ENCODE measurements at regions not wholly inside any gene's neighbourhood (a gene's known extent, or its start where the extent isn't known, plus 50 kb on each side); places are given as distances from the start of the nearest gene placed in this dataset.

GRCh38 chr9:30197453-30197852, 2187.0 kb upstream of the ACO1 start:
- no peaks in the 10 kb centered on the region for H3K36me3 ChIP-seq (ENCODE audit: control insufficient read depth in 2 of 2, insufficient read depth in 1 of 2, low read length in 2 of 2)
- H3K4me1 ChIP-seq (ENCODE audit: control insufficient read depth, insufficient read depth, low read length) = no peaks in the 10 kb centered on the region
- H3K9me3 ChIP-seq (ENCODE audit: control insufficient read depth, insufficient read depth, low read depth, low read length) = no peaks in the 10 kb centered on the region
- no peak overlapping the region for H3K4me3 ChIP-seq (ENCODE audit: low read depth, low read length)
- TF ChIP-seq ZNF544 (tag by site-specific recombination; IDR thresholded peaks at IDR 0.05) = no peak
- no peak for TF ChIP-seq ZNF398 (tag by site-specific recombination; IDR thresholded peaks at IDR 0.05)
- no peak for TF ChIP-seq ZNF174 (tag by site-specific recombination; IDR thresholded peaks at IDR 0.05)
- TF ChIP-seq ZNF629 (tag by site-specific recombination; IDR thresholded peaks at IDR 0.05) = no peak
- TF ChIP-seq ZBTB20 (tag by site-specific recombination; IDR thresholded peaks at IDR 0.05) = no peak
- TF ChIP-seq ZFP3 (tag by site-specific recombination; IDR thresholded peaks at IDR 0.05; ENCODE audit: low read depth) = no peak
- no peak for TF ChIP-seq ZNF335 (tag by site-specific recombination; conservative IDR thresholded peaks at IDR 0.05)
- no peak for TF ChIP-seq MYNN (tag by site-specific recombination; IDR thresholded peaks at IDR 0.05; ENCODE audit: borderline replicate concordance)
- H3K27ac ChIP-seq (ENCODE audit: extremely low read depth, low read depth, low read length) = no peak overlapping the region
- CTCF ChIA-PET = no interaction called here
- POLR2A ChIA-PET = no interaction called here

GRCh38 chr9:30197954-30198353, 2186.5 kb upstream of the ACO1 start:
- CTCF ChIA-PET = no interaction called here
- H3K27ac ChIP-seq (ENCODE audit: extremely low read depth, low read depth, low read length) = no peak overlapping the region
- TF ChIP-seq TRIM28 (IDR thresholded peaks at IDR 0.05; ENCODE audit: borderline replicate concordance, low read length) (peak; percentile 81; the same call in 1 of the 2 replicates), SETDB1 (IDR thresholded peaks at IDR 0.05; ENCODE audit: insufficient read length, low read length) (peak; percentile 15), SALL2 (tag by site-specific recombination; IDR thresholded peaks at IDR 0.05; ENCODE audit: borderline replicate concordance) (no peak)
- H3K36me3 ChIP-seq (ENCODE audit: control insufficient read depth in 2 of 2, insufficient read depth in 1 of 2, low read length in 2 of 2) = no peaks in the 10 kb centered on the region
- POLR2A ChIA-PET = no interaction called here
- H3K4me3 ChIP-seq (ENCODE audit: low read depth, low read length) = no peak overlapping the region
- H3K9me3 ChIP-seq (ENCODE audit: control insufficient read depth, insufficient read depth, low read depth, low read length) = no peaks in the 10 kb centered on the region
- H3K4me1 ChIP-seq (ENCODE audit: control insufficient read depth, insufficient read depth, low read length) = no peaks in the 10 kb centered on the region

- CTCF ChIA-PET = no interaction called here
- Histone ChIP-seq H3K4me3 (ENCODE audit: low read depth, low read length) (no peak overlapping the region), H3K27ac (ENCODE audit: extremely low read depth, low read depth, low read length) (no peak overlapping the region), H3K4me1 (ENCODE audit: control insufficient read depth, insufficient read depth, low read length) (no peaks in the 10 kb centered on the region), H3K36me3 (ENCODE audit: control insufficient read depth in 2 of 2, insufficient read depth in 1 of 2, low read length in 2 of 2) (no peaks in the 10 kb centered on the region), H3K9me3 (ENCODE audit: control insufficient read depth, insufficient read depth, low read depth, low read length) (no peaks in the 10 kb centered on the region)
- POLR2A ChIA-PET = no interaction called here
- no peak for TF ChIP-seq ZNF830 (tag by site-specific recombination; IDR thresholded peaks at IDR 0.05; ENCODE audit: low read depth)
- TF ChIP-seq ZNF521 (tag by site-specific recombination; IDR thresholded peaks at IDR 0.05) = no peak
- TF ChIP-seq PRDM1 (tag by site-specific recombination; IDR thresholded peaks at IDR 0.05) = no peak
- no peak for TF ChIP-seq ZNF112 (tag by site-specific recombination; IDR thresholded peaks at IDR 0.05)
- TF ChIP-seq ZNF677 (tag by site-specific recombination; IDR thresholded peaks at IDR 0.05) = no peak
- no peak for TF ChIP-seq ZNF518A (tag by site-specific recombination; conservative IDR thresholded peaks at IDR 0.05; ENCODE audit: low read depth)
- no peak for TF ChIP-seq GLIS1 (tag by site-specific recombination; IDR thresholded peaks at IDR 0.05)
- no peak for TF ChIP-seq ZNF629 (tag by site-specific recombination; IDR thresholded peaks at IDR 0.05)
- no peak for TF ChIP-seq ZNF362 (tag by site-specific recombination; IDR thresholded peaks at IDR 0.05)
- no peak for TF ChIP-seq ZNF558 (tag by site-specific recombination; IDR thresholded peaks at IDR 0.05)
- no peak for TF ChIP-seq ZNF398 (tag by site-specific recombination; IDR thresholded peaks at IDR 0.05)
Observed at GRCh38 chr9:30198463-30199309, 2185.8 kb upstream of the ACO1 start.

Data from HEK293 (cell line).